Osteoblast (primary cell): ENCODE measurements at regions not wholly inside any gene's neighbourhood (a gene's known extent, or its start where the extent isn't known, plus 50 kb on each side); places are given as distances from the start of the nearest gene placed in this dataset.
"Not testable (repeated sequence)": the region's sequence is repeated elsewhere in the genome, so short reads cannot be mapped to it uniquely, and the experiment has no call there.

Experiments used
- DNase-seq: peaks from one replicate; pipeline ENCODE4 v3.0.0; 2011; ENCODE audit warnings: low spot score, mixed read lengths; ENCODE audit not compliant: insufficient read length; ENCODE audit errors: missing footprints
- H2AFZ ChIP-seq: 2 replicates; pipeline ENCODE4 v1.6.0; 2011; ENCODE audit warnings: mild to moderate bottlenecking, low read length
- H3K27ac ChIP-seq: 2 replicates; pipeline ENCODE4 v1.5.1; 2011; ENCODE audit warnings: mild to moderate bottlenecking, low read depth, low read length, moderate library complexity
- H3K27me3 ChIP-seq: 2 replicates; pipeline ENCODE4 v1.6.0; 2012; ENCODE audit warnings: mild to moderate bottlenecking, control low read depth, inconsistent platforms, low read length, moderate library complexity; ENCODE audit not compliant: insufficient read depth
- H3K36me3 ChIP-seq: 2 replicates; pipeline ENCODE4 v1.5.1; 2011; ENCODE audit warnings: mild to moderate bottlenecking, low read length, control low read depth, moderate library complexity; ENCODE audit not compliant: insufficient read depth
- H3K4me1 ChIP-seq: 2 replicates; pipeline ENCODE4 v1.5.1; 2011; ENCODE audit warnings: mild to moderate bottlenecking, low read length, control low read depth, moderate library complexity; ENCODE audit not compliant: insufficient read depth
- H3K4me2 ChIP-seq: 2 replicates; pipeline ENCODE4 v1.6.0; 2011; ENCODE audit warnings: mild to moderate bottlenecking, low read length; ENCODE audit not compliant: insufficient read depth
- H3K4me3 ChIP-seq: fragments of 200-600 bp; sonication (generic); 3 replicates; pipeline ENCODE4 v1.5.1; 2012; ENCODE audit warnings: mild to moderate bottlenecking, low read length, inconsistent platforms; ENCODE audit not compliant: insufficient read depth
- H3K79me2 ChIP-seq: 2 replicates; pipeline ENCODE4 v1.6.0; 2012; ENCODE audit warnings: mild to moderate bottlenecking, low read length, control low read depth, inconsistent platforms; ENCODE audit not compliant: insufficient read depth
- H3K9me3 ChIP-seq: 2 replicates; pipeline ENCODE4 v1.5.1; 2011; ENCODE audit warnings: low read depth, low read length, control low read depth
- H4K20me1 ChIP-seq: 2 replicates; pipeline ENCODE4 v1.6.0; 2012; ENCODE audit warnings: mild to moderate bottlenecking, low read length, control low read depth; ENCODE audit not compliant: insufficient read depth
- CTCF ChIP-seq: IDR thresholded peaks from 2 replicates; pipeline ENCODE4 v1.5.1; 2011; ENCODE audit warnings: mild to moderate bottlenecking, low read depth, low read length, moderate library complexity; ENCODE audit errors: extremely low read depth

- Histone ChIP-seq H3K27me3 (no peaks in the 10 kb centered on the region), H3K36me3 (no peaks in the 10 kb centered on the region), H2AFZ (no peak overlapping the region), H3K79me2 (no peaks in the 10 kb centered on the region), H3K9me3 (no peaks in the 10 kb centered on the region), H4K20me1 (no peaks in the 10 kb centered on the region), H3K4me2 (no peak overlapping the region), H3K4me3 (no peak overlapping the region), H3K4me1 (no peaks in the 10 kb centered on the region), H3K27ac (no peak overlapping the region)
- TF ChIP-seq CTCF = no peak
- DNase-seq = no peak
These were observed 274.3 kb upstream of the TACR3 start for GRCh38 chr4:103994059-103994458.

GRCh38 chr4:103982454-103982853, 262.7 kb upstream of the TACR3 start:
- no peak overlapping the region for H2AFZ ChIP-seq
- peaks cover 3% of the 10 kb centered on the region for H3K9me3 ChIP-seq
- TF ChIP-seq CTCF = no peak
- no peak for DNase-seq
- no peaks in the 10 kb centered on the region for H4K20me1 ChIP-seq
- H3K79me2 ChIP-seq = no peaks in the 10 kb centered on the region
- no peak overlapping the region for H3K4me2 ChIP-seq
- H3K4me3 ChIP-seq = no peak overlapping the region
- no peak overlapping the region for H3K27ac ChIP-seq
- H3K36me3 ChIP-seq = no peaks in the 10 kb centered on the region
- no peaks in the 10 kb centered on the region for H3K4me1 ChIP-seq
- H3K27me3 ChIP-seq = no peaks in the 10 kb centered on the region

- Histone ChIP-seq H3K9me3 (no peaks in the 10 kb centered on the region), H3K4me1 (no peaks in the 10 kb centered on the region), H3K79me2 (no peaks in the 10 kb centered on the region), H4K20me1 (no peaks in the 10 kb centered on the region), H3K36me3 (no peaks in the 10 kb centered on the region), H3K27ac (no peak overlapping the region), H3K4me3 (no peak overlapping the region), H3K4me2 (no peak overlapping the region), H2AFZ (no peak overlapping the region), H3K27me3 (no peaks in the 10 kb centered on the region)
- DNase-seq = no peak
- TF ChIP-seq CTCF = no peak
These were observed 228.6 kb upstream of the TACR3 start for GRCh38 chr4:103948244-103949018.

GRCh38 chr4:103947617-103948016, 227.8 kb upstream of the TACR3 start:
- Histone ChIP-seq H3K79me2 (no peaks in the 10 kb centered on the region), H3K4me1 (no peaks in the 10 kb centered on the region), H3K9me3 (no peaks in the 10 kb centered on the region), H3K36me3 (no peaks in the 10 kb centered on the region), H3K27ac (no peak overlapping the region), H3K4me2 (no peak overlapping the region), H3K27me3 (no peaks in the 10 kb centered on the region), H4K20me1 (no peaks in the 10 kb centered on the region), H2AFZ (no peak overlapping the region), H3K4me3 (no peak overlapping the region)
- TF ChIP-seq CTCF = no peak
- DNase-seq = no peak

- not testable (repeated sequence) for H3K36me3 ChIP-seq, H3K27ac ChIP-seq, H3K9me3 ChIP-seq, DNase-seq, H2AFZ ChIP-seq, H3K4me3 ChIP-seq, H3K4me2 ChIP-seq, H3K4me1 ChIP-seq, H3K27me3 ChIP-seq, H4K20me1 ChIP-seq, H3K79me2 ChIP-seq
These were observed 227.0 kb upstream of the TACR3 start for GRCh38 chr4:103946621-103947268.
